Neural progenitor cell (in vitro differentiated cells): ENCODE measurements at regions not wholly inside any gene's neighbourhood (a gene's known extent, or its start where the extent isn't known, plus 50 kb on each side); places are given as distances from the start of the nearest gene placed in this dataset.

Source experiments
- DNase-seq: peaks from one replicate; pipeline ENCODE4 v3.0.0-alpha.2; 2016; ENCODE audit warnings: low spot score
- H2AFZ ChIP-seq: fragments of 200-600 bp; sonication (generic); replicated peaks from 2 replicates; pipeline ENCODE4 v1.6.1; 2016; ENCODE audit warnings: antibody characterized with exemption
- H3F3A ChIP-seq: fragments of 200-600 bp; sonication (generic); 2 replicates; pipeline ENCODE4 v1.6.1; 2016; ENCODE audit warnings: antibody characterized with exemption, low read depth
- H3K27ac ChIP-seq: fragments of 200-600 bp; sonication (generic); 2 replicates; pipeline ENCODE4 v1.5.1; 2016; ENCODE audit warnings: mild to moderate bottlenecking
- H3K27me3 ChIP-seq: fragments of 200-600 bp; sonication (generic); 2 replicates; pipeline ENCODE4 v1.6.1; 2016; ENCODE audit warnings: mild to moderate bottlenecking, moderate library complexity
- H3K36me3 ChIP-seq: fragments of 200-600 bp; sonication (generic); 2 replicates; pipeline ENCODE4 v1.5.1; 2016
- H3K4me1 ChIP-seq: fragments of 200-600 bp; sonication (generic); 2 replicates; pipeline ENCODE4 v1.6.1; 2016; ENCODE audit warnings: mixed run types
- H3K4me2 ChIP-seq: fragments of 200-600 bp; sonication (generic); 2 replicates; pipeline ENCODE4 v1.6.1; 2016
- H3K4me3 ChIP-seq: fragments of 200-600 bp; sonication (generic); 2 replicates; pipeline ENCODE4 v1.5.1; 2016
- H3K79me2 ChIP-seq: fragments of 200-600 bp; sonication (generic); 2 replicates; pipeline ENCODE4 v1.6.1; 2016; ENCODE audit warnings: low read depth
- H3K9ac ChIP-seq: fragments of 200-600 bp; sonication (generic); 2 replicates; pipeline ENCODE4 v1.6.1; 2016
- H3K9me3 ChIP-seq: fragments of 200-600 bp; sonication (generic); 2 replicates; pipeline ENCODE4 v1.5.1; 2016; ENCODE audit warnings: low read depth
- H4K20me1 ChIP-seq: fragments of 200-600 bp; sonication (generic); 2 replicates; pipeline ENCODE4 v1.6.1; 2016; ENCODE audit warnings: low read depth
- H3K27ac Mint-ChIP-seq: 3 replicates; pipeline ENCODE4 v1.8.0; 2021; ENCODE audit warnings: mixed read lengths
- H3K27me3 Mint-ChIP-seq: 2 replicates; pipeline ENCODE4 v1.8.0; 2022; ENCODE audit warnings: low read depth, mild to moderate bottlenecking, inconsistent platforms, moderate library complexity, mixed read lengths; ENCODE audit not compliant: insufficient read depth
- H3K36me3 Mint-ChIP-seq: 3 replicates; pipeline ENCODE4 v1.8.0; 2021; ENCODE audit warnings: mixed read lengths
- H3K4me1 Mint-ChIP-seq: 3 replicates; pipeline ENCODE4 v1.8.0; 2021; ENCODE audit warnings: mixed read lengths
- H3K4me3 Mint-ChIP-seq: 3 replicates; pipeline ENCODE4 v1.8.0; 2021; ENCODE audit warnings: mild to moderate bottlenecking, moderate library complexity, mixed read lengths
- H3K9me3 Mint-ChIP-seq: 3 replicates; pipeline ENCODE4 v1.8.0; 2020; ENCODE audit warnings: mixed read lengths
- EZH2 ChIP-seq: fragments of 200-600 bp; sonication (generic); IDR thresholded peaks from 2 replicates; pipeline ENCODE4 v1.6.1; 2017; ENCODE audit warnings: antibody characterized with exemption, mild to moderate bottlenecking, moderate library complexity
- EZH2phosphoT487 ChIP-seq: fragments of 200-600 bp; sonication (generic); IDR thresholded peaks from 2 replicates; pipeline ENCODE4 v1.6.1; 2017; ENCODE audit warnings: antibody characterized with exemption
- TF ChIP-seq, protein P1 (sequence below): fragments of 200-600 bp; sonication (generic); IDR thresholded peaks from 2 replicates; pipeline ENCODE4 v1.5.1; 2017; ENCODE audit warnings: antibody characterized with exemption, mild to moderate bottlenecking

DNA sequence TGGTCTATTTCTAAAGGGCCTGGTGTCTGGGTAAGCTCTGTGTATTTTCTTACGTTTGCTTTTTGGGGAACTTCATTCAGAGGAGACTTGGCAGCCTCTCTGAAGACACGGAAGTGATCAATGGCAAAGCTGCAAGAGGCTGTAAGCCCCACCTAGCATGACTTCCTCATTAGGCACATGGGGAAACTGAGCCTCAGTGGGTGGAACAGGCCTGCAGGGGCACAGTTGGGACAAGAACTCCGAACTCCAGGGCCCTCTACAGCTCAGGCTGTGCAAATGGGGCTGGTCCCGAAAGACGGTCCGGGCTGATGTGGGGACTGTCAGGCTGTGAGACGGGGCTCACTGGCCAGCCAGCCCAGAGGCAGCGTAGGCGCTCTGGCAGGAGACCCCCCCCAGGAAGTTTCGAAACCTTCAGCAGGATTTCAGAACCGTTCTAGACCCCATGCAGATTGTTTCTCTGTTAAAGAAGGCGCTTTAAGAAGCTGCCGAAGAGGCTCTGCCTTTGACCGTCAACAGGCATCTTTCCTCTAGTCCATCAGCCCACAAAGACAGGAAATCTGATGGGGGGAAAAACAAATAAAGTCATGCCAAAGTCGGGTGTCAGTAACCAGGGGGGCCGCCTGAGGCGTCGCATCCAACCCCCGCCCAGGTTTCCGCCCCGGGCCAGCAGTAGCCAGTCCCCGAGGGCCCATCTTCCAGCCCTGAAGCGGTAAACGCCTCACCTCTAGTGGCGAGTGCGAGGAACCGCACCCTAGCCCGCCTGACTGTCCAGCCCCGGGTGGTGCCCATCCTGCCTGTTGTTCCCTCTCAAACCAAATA lies 79.8 kb upstream of the TBC1D3K start:
- H3K9ac ChIP-seq = no peak overlapping the region
- TF ChIP-seq, protein P1, sequence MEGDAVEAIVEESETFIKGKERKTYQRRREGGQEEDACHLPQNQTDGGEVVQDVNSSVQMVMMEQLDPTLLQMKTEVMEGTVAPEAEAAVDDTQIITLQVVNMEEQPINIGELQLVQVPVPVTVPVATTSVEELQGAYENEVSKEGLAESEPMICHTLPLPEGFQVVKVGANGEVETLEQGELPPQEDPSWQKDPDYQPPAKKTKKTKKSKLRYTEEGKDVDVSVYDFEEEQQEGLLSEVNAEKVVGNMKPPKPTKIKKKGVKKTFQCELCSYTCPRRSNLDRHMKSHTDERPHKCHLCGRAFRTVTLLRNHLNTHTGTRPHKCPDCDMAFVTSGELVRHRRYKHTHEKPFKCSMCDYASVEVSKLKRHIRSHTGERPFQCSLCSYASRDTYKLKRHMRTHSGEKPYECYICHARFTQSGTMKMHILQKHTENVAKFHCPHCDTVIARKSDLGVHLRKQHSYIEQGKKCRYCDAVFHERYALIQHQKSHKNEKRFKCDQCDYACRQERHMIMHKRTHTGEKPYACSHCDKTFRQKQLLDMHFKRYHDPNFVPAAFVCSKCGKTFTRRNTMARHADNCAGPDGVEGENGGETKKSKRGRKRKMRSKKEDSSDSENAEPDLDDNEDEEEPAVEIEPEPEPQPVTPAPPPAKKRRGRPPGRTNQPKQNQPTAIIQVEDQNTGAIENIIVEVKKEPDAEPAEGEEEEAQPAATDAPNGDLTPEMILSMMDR = peak; percentile 77
- no peak for TF ChIP-seq EZH2phosphoT487
- DNase-seq = peak; percentile 85
- H4K20me1 ChIP-seq = no peaks in the 10 kb centered on the region
- H2AFZ ChIP-seq = peak overlapping the region; percentile 96
- H3K9me3 ChIP-seq = no peaks in the 10 kb centered on the region
- no peaks in the 10 kb centered on the region for H3K36me3 Mint-ChIP-seq
- peak overlapping the region; percentile 62 for H3K4me3 Mint-ChIP-seq
- H3K27me3 Mint-ChIP-seq = peaks cover 11% of the 10 kb centered on the region
- H3K4me1 ChIP-seq = no peaks in the 10 kb centered on the region
- no peak overlapping the region for H3K27ac Mint-ChIP-seq
- H3F3A ChIP-seq = no peaks in the 10 kb centered on the region
- no peak overlapping the region for H3K27ac ChIP-seq
- H3K4me1 Mint-ChIP-seq = peaks cover 4% of the 10 kb centered on the region
- H3K36me3 ChIP-seq = no peaks in the 10 kb centered on the region
- H3K79me2 ChIP-seq = no peaks in the 10 kb centered on the region
- H3K27me3 ChIP-seq = peaks cover 13% of the 10 kb centered on the region
- H3K9me3 Mint-ChIP-seq = no peaks in the 10 kb centered on the region
- H3K4me2 ChIP-seq = peak overlapping the region; percentile 74
- H3K4me3 ChIP-seq = peak overlapping the region; percentile 39

- H3K79me2 ChIP-seq = no peaks in the 10 kb centered on the region
- no peak overlapping the region for H3K9ac ChIP-seq
- Mint-ChIP-seq H3K36me3 (no peaks in the 10 kb centered on the region), H3K4me3 (no peak overlapping the region), H3K27me3 (peaks cover 7% of the 10 kb centered on the region), H3K27ac (no peak overlapping the region), H3K4me1 (peaks cover 2% of the 10 kb centered on the region), H3K9me3 (no peaks in the 10 kb centered on the region)
- no peaks in the 10 kb centered on the region for H3K36me3 ChIP-seq
- no peaks in the 10 kb centered on the region for H3K4me1 ChIP-seq
- no peaks in the 10 kb centered on the region for H4K20me1 ChIP-seq
- no peak overlapping the region for H3K4me3 ChIP-seq
- DNase-seq = no peak
- H3K27me3 ChIP-seq = peaks cover 13% of the 10 kb centered on the region
- H3F3A ChIP-seq = no peaks in the 10 kb centered on the region
- no peak overlapping the region for H2AFZ ChIP-seq
- no peak overlapping the region for H3K4me2 ChIP-seq
- H3K27ac ChIP-seq = no peak overlapping the region
- no peaks in the 10 kb centered on the region for H3K9me3 ChIP-seq
- TF ChIP-seq, protein P1 = no peak
- TF ChIP-seq EZH2 (no peak), EZH2phosphoT487 (no peak)
Observed at GRCh38 chr17:37842401-37842800, 81.8 kb upstream of the TBC1D3K start.

DNA sequence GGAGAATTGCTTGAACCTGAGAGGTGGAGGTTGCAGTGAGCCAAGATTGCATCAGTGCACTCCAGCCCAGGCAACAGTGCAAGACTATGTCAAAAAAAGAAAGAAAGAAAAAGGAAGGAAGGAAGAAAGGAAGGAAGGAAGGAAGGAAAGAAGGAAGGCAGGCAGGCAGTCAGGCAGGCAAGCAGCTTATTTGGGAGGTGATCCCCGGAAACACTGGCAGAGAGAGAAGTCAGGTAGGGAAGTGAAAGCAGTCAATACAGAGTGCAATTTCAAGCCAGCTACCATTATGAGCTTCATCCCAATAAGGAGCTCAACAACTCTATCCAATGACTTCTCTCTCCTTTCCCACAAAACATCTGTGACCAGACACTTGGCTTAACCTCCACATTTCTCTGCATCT lies 83.0 kb upstream of the TBC1D3K start:
- no peak for DNase-seq
- no peak overlapping the region for H3K9ac ChIP-seq
- no peak overlapping the region for H3K4me3 ChIP-seq
- no peaks in the 10 kb centered on the region for H3K4me1 ChIP-seq
- peaks cover 10% of the 10 kb centered on the region for H3K27me3 Mint-ChIP-seq
- TF ChIP-seq EZH2 (no peak), EZH2phosphoT487 (no peak)
- TF ChIP-seq, protein P1 = no peak
- no peaks in the 10 kb centered on the region for H3K36me3 ChIP-seq
- no peak overlapping the region for H3K27ac ChIP-seq
- H3K4me2 ChIP-seq = no peak overlapping the region
- H3K9me3 ChIP-seq = no peaks in the 10 kb centered on the region
- H3K36me3 Mint-ChIP-seq = no peaks in the 10 kb centered on the region
- H3K27ac Mint-ChIP-seq = no peak overlapping the region
- H3F3A ChIP-seq = no peaks in the 10 kb centered on the region
- no peak overlapping the region for H2AFZ ChIP-seq
- no peak overlapping the region for H3K4me3 Mint-ChIP-seq
- H3K27me3 ChIP-seq = peaks cover 13% of the 10 kb centered on the region
- peaks cover 2% of the 10 kb centered on the region for H3K4me1 Mint-ChIP-seq
- H4K20me1 ChIP-seq = no peaks in the 10 kb centered on the region
- H3K9me3 Mint-ChIP-seq = no peaks in the 10 kb centered on the region
- no peaks in the 10 kb centered on the region for H3K79me2 ChIP-seq
